ENCODE measurements at regions not wholly inside any gene's neighbourhood (a gene's known extent, or its start where the extent isn't known, plus 50 kb on each side); places are given as distances from the start of the nearest gene placed in this dataset.

DNA sequence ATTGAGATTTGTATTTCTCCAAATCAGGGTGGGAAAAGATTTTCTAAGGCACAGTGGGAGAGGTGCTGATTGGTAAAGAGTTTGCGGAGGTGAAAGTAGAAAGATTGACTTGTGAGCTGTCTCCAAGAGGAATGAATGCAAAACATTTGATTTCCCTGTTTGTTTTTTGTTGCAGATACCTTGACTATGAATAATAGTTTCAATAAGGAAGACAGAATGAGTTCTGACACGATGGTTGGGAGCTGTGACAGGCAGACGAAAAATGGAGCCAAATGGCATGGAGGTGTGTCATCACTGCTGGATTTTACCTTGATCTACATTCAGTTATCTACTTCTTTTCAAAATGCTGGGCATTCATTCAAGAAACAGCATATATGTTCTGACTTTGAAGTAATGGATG lies 145.1 kb downstream of the NFKBIZ start:
- no peaks in the 10 kb centered on the region for H3K27me3 ChIP-seq
- TF ChIP-seq, protein P1, sequence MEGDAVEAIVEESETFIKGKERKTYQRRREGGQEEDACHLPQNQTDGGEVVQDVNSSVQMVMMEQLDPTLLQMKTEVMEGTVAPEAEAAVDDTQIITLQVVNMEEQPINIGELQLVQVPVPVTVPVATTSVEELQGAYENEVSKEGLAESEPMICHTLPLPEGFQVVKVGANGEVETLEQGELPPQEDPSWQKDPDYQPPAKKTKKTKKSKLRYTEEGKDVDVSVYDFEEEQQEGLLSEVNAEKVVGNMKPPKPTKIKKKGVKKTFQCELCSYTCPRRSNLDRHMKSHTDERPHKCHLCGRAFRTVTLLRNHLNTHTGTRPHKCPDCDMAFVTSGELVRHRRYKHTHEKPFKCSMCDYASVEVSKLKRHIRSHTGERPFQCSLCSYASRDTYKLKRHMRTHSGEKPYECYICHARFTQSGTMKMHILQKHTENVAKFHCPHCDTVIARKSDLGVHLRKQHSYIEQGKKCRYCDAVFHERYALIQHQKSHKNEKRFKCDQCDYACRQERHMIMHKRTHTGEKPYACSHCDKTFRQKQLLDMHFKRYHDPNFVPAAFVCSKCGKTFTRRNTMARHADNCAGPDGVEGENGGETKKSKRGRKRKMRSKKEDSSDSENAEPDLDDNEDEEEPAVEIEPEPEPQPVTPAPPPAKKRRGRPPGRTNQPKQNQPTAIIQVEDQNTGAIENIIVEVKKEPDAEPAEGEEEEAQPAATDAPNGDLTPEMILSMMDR (IDR thresholded peaks at IDR 0.05; ENCODE audit: low read depth, low read length), result no peak
- peaks cover 6% of the 10 kb centered on the region for H3K4me1 ChIP-seq (ENCODE audit: low read depth)
- H3K9me3 ChIP-seq (ENCODE audit: low read depth), result no peaks in the 10 kb centered on the region
- H3K4me3 ChIP-seq, result no peak overlapping the region
- H3K36me3 ChIP-seq, result no peaks in the 10 kb centered on the region
- no peak for DNase-seq (ENCODE audit: low read depth in 1 of 2, low spot score in 1 of 2)
- no peak overlapping the region for H3K27ac ChIP-seq

GRCh38 chr3:101995371-101996046 lies 146.2 kb downstream of the NFKBIZ start:
- no peak overlapping the region for H3K4me3 ChIP-seq
- no peaks in the 10 kb centered on the region for H3K4me1 ChIP-seq (ENCODE audit: low read depth)
- H3K36me3 ChIP-seq, result no peaks in the 10 kb centered on the region
- H3K9me3 ChIP-seq (ENCODE audit: low read depth), result no peaks in the 10 kb centered on the region
- H3K27ac ChIP-seq, result no peak overlapping the region
- peak in 1 of 2 donors; percentile 64 for DNase-seq (ENCODE audit: low read depth in 1 of 2, low spot score in 1 of 2)
- TF ChIP-seq, protein P1 (IDR thresholded peaks at IDR 0.05; ENCODE audit: low read depth, low read length), result no peak
- H3K27me3 ChIP-seq, result no peaks in the 10 kb centered on the region

DNA sequence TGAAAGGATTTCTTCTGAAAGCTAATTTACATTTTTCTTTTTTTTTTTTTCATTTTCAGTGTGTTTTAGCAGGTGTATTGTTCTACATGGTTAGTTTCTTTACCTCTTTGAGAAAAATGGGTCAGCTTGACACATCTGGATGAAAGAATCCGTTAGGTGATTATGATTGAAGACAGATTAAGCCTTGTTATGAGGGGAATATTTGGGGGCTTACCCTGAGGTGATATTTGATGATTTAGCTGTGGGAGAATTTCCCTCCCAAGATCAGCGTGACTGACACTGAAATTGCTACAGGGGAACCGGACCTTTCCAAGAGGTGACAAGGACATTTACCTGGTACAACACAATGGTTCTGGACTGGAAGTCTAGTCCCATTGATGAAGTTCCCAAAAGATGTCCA lies 147.5 kb downstream of the NFKBIZ start:
- Histone ChIP-seq H3K27me3 (no peaks in the 10 kb centered on the region), H3K4me3 (no peak overlapping the region), H3K4me1 (ENCODE audit: low read depth) (no peaks in the 10 kb centered on the region), H3K9me3 (ENCODE audit: low read depth) (no peaks in the 10 kb centered on the region), H3K36me3 (no peaks in the 10 kb centered on the region), H3K27ac (no peak overlapping the region)
- TF ChIP-seq, protein P1 (IDR thresholded peaks at IDR 0.05; ENCODE audit: low read depth, low read length), result no peak
- DNase-seq (ENCODE audit: low read depth in 1 of 2, low spot score in 1 of 2), result no peak

GRCh38 chr3:101998256-101998926 lies 149.1 kb downstream of the NFKBIZ start:
- peak in 1 of 2 donors; percentile 5 for DNase-seq (ENCODE audit: low read depth in 1 of 2, low spot score in 1 of 2)
- no peak overlapping the region for H3K27ac ChIP-seq

DNA sequence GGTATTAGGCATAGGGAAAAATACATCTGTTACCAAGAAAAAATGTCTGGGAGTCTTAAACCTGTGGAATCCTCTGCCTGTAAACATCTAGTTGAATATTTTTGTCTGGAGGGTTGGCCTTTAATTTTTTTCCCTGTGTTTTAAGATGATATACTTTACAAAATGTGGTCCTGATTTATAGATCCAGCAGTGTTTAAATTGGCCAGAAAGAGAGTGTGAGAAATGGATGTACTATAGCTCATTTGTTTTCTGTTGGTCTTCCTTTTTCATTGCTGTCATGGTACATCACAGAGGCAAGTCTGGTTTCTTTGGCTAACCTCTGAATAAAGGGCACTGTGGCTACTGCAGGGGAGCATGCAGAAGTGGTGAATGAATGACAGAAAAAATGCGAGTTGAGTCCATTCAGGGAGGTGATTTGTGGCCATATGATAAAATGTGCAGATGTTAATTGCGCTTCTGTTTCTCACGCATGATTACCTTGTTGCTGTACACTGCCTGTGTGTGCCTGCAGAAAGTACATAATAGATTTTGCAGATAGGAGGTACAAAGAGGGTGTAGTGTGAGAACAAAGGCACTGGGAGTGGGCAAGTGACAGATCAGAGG lies 150.0 kb downstream of the NFKBIZ start:
- no peak for DNase-seq (ENCODE audit: low read depth in 1 of 2, low spot score in 1 of 2)
- Histone ChIP-seq H3K4me3 (no peak overlapping the region), H3K27ac (no peak overlapping the region), H3K9me3 (ENCODE audit: low read depth) (no peaks in the 10 kb centered on the region), H3K4me1 (ENCODE audit: low read depth) (no peaks in the 10 kb centered on the region), H3K36me3 (no peaks in the 10 kb centered on the region), H3K27me3 (no peaks in the 10 kb centered on the region)
- TF ChIP-seq, protein P1 (IDR thresholded peaks at IDR 0.05; ENCODE audit: low read depth, low read length), result no peak

More at GRCh38 chr3:101998256-101998926, 149.1 kb downstream of the NFKBIZ start:
- TF ChIP-seq, protein P1 (IDR thresholded peaks at IDR 0.05; ENCODE audit: low read depth, low read length), result no peak
- H3K4me1 ChIP-seq (ENCODE audit: low read depth), result no peaks in the 10 kb centered on the region
- H3K36me3 ChIP-seq, result no peaks in the 10 kb centered on the region
- H3K27me3 ChIP-seq, result no peaks in the 10 kb centered on the region
- no peak overlapping the region for H3K4me3 ChIP-seq
- no peaks in the 10 kb centered on the region for H3K9me3 ChIP-seq (ENCODE audit: low read depth)

Data from cardiac muscle cell (in vitro differentiated cells and primary cell).